CD1c-positive myeloid dendritic cell (primary cell): ENCODE measurements at regions not wholly inside any gene's neighbourhood (a gene's known extent, or its start where the extent isn't known, plus 50 kb on each side); places are given as distances from the start of the nearest gene placed in this dataset.

Experiments used
- DNase-seq: peaks from one replicate; pipeline ENCODE4 v3.0.0-alpha.2; 2016; ENCODE audit errors: extremely low spot score

DNA sequence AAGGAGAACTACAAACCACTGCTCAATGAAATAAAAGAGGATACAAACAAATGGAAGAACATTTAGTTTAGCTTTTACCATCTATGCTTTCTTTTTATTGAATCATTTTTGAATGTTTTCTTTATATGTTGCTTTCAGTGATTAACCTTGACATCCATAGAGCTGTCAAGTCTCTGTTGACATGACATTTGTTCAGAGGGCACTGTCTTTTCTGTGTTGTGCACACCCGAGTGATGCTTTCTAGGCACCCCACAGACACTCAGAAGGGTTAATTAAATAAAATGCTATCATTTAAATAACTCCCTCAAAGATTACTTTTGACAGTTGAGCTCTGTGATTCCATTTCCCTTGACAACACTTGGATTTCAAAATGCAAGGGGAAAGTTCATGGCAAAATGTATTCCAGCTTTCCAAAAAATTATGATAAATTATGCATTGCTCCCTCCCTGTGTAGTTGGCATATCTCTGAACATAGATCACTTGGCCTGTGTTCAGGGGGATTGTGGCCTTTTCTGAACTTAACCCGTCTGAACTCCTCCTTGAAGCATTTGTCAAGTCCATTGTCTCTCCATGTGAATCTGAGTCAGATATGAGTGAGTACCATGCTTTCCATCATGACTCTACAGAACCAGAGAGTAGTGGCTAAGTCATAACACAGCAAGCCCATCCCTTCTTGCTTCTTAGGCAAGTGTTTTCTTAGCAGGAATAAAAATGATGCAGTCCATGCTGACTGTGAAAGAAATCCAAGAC lies 372.6 kb downstream of the RPRM start:
- DNase-seq: no peak

DNA sequence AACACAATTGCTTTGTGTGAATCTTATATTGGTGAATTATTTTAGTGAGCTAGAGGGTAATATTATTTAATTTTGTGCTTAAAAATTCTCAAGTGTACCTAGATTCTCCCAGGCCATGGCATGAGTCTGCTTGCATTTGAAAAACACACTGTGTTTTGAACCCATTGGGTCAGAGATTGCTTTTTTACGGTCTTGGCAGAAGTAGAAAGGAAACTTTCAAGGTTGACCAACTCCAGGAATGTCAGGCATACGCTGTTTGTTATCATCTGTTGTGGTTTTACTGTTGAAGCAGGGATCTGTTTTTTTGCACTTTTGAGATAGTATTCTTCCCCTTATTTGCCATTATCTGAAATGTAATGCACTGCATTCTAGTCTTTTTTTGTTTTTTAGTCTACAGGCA lies 377.4 kb downstream of the RPRM start:
- no peak for DNase-seq

DNA sequence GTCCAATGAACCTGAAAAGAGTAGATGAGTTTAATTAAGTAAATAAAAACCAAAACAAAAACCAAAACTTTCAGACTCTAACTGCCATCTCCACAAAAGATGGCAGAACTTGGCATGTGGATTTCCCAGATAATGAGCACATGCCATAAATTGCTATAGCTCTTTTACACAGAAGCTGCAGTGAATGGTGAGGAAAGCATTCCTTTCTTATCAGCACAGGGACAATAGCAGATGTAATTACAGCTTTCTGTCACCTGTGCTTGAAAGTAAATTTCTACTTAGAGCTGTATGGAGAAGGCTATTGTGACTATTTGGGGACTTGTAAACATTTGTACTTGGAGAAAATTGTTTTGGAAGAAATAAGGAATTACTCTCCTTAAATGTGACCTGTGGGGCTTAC lies 378.4 kb downstream of the RPRM start:
- no peak for DNase-seq

DNA sequence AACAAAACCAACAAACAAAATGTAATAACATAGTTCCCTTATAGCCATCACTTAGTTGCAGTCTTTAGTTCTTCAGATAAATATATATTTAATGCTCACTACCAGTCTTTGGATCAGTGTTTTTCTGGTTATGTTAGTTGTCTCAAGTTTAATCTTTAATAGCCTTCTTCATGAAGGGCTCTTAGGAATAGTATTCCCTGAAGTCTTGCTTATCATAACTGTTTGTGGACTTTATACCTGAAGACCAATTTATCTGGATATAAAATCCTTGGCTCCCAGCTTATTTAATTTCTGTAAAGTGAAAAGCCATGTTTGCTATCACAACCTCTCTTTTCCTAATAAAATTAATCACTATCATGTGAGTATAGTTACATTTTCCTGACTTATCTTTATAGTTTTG lies 379.7 kb downstream of the ARL6IP6 start:
- no peak for DNase-seq

DNA sequence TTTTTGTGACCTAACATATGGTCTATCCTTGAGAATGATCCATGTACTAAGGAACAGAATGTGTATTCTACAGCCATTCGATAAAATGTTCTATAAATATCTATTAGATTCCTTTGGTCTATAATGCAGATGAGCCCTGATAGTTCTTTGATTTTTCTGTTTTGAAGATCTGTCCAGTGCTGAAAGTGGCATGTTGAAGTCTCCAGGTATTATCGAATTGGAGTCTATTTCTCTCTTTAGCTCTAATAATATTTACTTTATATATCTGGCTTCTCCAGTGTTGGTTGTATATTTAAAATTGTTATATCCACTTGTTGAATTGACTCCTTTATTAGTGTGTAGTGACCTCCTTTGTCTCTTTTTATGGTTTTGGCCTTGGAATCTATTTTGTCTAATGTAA lies 377.9 kb downstream of the ARL6IP6 start:
- no peak for DNase-seq

DNA sequence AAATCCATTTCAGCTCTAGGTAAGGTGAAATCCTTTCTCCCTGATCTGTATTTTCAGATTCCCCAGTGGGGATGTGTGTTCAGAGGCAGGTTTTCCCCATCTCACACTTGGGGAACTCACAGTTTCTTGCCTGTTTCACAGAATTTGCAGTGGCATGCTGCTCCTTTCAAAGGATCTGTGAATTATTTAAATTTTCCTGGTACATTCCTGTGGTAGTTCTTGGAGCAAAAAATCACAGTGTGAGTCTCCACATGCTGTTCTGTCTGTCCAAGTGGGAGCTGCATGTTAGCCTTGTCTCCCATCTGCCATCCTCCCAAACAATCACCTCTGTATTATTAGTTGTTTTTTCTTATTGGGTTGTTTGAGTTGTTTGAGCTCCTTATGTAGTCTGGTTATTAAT lies 372.9 kb downstream of the ARL6IP6 start:
- no peak for DNase-seq

DNA sequence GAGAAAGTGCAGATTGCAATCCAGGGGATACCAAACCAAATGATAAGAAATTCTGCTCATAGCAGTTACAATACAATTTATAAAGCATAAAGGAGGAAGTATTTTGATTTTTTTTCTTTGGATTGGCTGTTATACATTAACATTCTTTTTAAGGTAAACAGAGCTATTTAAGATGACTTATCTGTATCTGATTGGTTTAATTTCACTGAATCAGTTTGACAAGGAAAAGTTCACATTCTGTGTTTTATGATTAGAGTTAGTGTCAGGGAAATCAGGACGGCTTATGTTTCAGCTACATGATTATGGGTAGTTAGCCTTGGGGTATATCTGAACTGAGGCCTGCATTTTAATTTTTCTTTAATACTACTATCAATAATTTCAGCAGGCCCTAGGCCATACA lies 360.9 kb downstream of the ARL6IP6 start:
- no peak for DNase-seq

DNA sequence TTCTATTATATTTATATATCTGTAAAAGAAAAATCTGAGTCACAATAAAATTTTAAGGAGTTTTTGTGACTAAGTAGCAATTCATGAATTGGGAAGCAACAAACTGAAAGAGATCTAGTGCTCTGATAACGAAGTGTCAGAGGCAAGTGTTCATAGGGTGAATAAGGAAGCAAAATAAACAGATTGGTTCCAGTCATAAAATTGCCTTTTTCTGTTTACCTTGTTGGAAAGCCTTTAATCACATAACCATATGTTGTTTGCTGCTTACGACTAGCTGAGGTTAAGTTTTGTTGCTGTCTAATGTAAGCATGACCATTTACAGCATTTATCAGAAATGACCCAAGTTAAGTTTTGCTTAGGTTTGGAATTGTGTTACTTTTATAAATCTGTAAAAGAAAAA lies 358.9 kb downstream of the ARL6IP6 start:
- no peak for DNase-seq

DNA sequence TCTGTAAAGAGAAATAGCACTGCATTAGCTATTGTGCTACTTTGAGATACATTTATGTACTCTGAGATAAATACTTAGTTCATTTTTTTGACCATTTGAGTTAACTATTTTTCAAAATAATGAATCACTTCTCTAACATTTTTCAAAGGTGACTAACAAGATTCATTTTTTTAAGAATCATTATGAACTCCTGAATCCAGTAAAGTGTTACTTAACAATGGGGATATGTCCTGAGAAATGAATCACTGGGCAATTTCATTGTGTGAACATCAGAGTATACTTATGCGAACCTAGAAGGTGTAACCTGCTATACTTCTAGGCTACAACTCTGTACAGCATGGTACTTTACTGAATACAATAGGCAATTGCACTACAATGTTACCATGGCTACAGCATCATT lies 355.8 kb downstream of the ARL6IP6 start:
- DNase-seq: no peak

DNA sequence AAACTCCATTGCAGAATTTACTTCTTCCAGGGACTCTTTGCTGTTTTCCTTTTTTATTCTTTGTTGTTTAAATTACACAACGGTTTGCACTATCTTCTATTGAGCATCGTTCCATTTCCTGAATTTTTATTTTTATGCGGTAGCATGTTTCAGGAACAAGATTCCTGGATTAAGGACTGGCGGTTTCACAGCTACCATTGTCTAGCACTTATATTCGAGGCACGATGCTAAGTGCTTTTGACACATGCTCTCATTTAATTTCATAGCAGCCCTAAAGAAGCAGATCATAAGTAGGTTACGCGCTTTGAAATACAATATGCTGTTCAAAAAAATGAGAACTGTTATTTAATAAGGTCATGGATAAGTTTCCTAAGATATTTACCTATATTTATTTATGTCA lies 354.4 kb downstream of the ARL6IP6 start:
- DNase-seq: no peak

DNA sequence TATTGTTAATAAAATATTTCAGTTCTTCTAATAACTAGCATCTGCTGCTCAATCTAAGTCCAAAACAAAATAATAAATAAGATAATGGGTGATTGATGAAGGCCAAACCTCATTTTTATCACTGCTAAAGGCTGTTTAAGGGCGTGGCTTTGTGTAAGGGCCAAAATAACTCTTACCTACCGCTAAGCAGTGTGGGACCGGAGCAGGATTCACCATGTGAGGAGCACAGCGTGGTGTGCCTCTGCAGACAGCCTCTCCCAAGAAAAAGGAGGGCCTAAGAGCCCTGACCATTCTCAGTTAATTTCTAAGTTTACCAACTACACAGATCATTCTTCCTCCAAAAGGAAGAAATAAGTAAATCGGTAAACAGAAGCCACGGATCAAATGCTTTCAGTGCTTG lies 353.7 kb downstream of the ARL6IP6 start:
- no peak for DNase-seq

DNA sequence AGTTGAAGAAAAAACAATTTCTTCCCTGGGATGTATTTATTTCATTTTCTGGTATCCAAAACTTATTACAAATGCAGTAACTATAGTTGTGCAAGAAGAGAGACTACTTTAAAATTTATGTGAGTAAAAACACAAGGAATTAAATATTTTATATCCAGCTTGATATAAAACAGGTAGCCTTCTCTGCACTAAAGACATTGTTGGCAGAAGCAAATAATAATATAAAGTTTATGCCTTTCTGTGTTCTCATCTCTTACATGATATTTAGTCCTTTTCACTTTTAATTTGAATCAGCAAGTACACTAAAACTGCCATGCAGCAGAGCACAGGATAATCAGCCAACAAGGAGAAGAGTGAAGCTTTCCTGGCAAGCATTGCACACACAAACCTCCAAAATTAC lies 352.7 kb downstream of the ARL6IP6 start:
- no peak for DNase-seq

DNA sequence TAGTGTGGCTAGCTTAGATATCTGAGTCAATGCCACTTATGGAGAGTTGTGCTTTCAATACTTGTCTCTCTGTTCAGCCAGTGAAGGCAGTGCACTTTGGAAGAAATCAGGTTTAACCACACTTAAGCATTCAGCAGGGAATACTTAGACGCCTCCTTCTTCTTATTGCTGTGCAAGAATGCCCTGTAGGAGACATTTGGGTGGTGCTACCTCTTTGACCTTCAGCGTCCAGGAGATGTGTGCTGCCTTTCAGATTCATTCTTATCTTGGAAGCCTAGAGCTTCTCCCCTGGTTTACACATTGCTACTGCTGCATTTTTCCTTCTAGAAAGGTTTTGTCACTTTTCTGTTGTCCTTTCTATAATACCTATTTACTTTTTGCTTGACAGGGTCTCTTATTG lies 350.5 kb downstream of the ARL6IP6 start:
- DNase-seq: no peak

DNA sequence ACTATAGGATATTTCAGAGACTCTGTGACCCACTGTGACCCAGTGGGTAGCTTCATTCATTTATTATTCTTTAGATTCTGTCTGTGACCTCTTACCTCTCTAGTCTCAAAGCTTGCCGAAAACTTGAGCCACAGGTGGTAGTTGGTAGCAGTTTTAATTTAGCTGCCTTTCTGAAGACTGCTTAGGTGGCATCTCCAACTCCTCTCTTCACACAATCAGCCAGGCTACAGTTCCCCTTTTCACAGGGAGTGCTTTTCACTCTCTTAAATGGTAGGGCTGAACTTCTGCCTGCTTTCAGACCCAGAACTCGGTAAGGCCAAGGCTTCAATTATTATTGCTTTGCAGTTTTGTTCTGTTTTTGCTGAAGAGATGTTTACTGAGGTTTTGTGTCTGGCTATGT lies 349.6 kb downstream of the ARL6IP6 start:
- DNase-seq: no peak

DNA sequence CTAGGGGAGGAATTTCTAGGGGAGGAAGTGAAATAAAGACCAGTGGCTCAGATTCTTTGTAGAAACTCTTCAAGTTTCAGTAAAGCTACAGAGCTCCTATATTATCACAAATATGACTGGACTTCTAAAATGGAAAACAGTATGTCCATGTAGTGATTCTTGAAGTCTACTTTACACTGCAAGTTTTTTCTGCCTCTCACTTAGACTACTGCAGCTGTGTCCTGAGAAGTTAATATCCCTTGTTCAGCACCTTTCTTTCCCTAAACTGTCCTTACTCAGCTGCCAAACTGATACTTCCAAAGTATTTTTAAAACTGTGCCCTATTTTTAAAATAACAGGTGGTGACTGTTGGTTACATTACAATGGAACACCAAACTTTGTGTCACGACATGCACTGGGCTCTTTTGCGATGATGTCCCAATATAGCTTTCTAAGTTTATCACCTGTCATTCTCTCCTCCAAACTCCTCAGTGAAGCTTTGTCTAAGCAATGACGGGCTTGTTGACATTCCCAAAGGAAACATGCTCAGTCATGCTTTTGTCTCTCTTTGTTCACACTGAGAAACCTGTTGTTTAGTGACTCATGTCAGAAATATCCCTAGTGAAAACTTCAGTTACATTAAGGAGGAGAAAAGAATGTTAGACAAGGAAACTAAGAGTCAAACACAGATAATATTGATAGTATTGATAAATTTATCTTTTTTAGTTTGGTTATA lies 341.1 kb downstream of the ARL6IP6 start:
- no peak for DNase-seq

DNA sequence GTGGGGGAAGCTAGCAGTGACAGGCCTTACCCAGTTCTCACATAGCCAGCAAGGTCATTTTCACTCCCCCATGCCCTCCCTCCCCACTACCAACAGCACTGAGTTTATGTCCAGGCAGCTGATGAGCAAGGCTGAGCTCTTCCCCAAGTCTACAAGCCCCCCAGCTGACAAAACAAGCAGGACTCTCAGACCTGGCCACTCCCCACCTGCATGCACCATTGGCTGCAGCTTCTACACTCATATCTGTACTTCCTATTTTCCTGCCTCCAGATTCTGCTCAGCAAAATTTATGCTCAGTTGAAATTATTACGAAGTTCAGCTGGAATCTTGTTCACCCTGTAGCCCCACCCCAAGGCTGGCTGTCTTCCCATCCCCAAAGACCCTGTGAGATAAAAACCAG lies 339.3 kb downstream of the ARL6IP6 start:
- no peak for DNase-seq

DNA sequence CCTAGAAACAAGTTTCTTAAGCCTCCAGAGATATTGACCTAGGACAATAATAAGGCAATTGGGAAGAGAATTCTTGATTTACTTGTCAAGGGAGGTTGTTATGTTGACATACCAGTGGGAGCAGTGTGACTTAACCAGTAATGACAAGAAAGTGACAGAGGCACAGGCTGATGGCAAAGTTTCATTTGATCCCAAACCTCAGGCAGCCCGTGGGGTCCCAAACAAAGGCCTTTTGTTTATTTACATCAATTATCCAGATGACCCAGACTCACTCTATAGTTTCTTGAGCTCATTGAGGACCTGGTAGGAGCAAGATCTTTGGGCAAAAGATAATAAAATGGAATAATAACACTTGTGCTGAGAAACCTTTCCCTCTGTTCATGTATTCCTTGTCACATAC lies 336.8 kb downstream of the ARL6IP6 start:
- no peak for DNase-seq

DNA sequence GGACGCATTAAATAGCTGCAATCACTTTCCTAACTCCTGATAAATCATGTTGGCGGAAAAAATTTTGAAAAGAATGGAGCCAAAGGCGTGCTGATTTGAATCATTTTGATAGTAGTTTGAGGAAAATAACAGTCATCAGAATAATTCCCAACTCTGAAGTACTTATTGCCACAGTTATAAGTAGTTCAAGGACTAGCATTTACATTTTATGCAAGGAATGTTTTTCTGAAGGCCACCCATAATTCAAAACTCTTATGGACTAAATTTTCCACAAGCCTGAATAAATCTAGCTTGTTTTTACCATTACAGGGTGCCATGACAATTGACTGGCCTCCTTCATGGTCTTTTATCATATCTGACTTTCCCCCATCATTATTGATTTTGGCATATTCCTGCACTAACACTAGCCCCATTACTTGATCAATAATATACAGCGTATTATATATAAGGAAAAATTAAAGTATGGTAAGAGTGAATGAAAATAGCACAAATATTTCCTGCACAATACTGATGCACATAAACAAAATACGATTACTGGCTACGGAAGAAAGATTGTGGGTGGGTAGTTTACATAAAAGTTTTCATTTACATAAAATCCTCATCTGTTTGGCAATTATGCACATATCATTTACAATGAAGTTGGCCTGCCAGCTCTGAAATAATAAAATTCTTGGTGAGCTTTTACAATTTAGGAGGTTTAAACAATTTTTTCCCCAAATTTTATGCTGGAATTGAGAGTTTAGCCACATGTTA lies 334.6 kb downstream of the ARL6IP6 start:
- no peak for DNase-seq

DNA sequence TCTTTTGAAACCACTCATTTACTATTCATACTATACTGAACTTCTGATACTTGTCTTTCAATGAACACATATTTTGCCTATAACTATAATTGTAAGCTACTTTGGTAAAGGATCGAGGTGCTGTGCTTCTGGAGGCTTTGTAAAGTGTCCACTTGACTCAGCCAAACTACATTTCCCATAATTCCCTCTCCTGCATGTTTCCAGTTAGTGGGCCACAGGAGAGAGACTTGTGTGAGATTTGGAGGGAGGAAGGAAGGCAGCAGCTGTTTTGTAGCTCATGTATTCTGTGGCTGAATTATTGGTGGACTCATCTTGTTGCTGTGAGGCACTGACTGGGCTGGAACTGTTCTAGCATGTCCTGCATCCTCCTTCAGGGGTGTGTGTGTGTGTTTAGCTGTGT lies 328.8 kb downstream of the ARL6IP6 start:
- DNase-seq: no peak

DNA sequence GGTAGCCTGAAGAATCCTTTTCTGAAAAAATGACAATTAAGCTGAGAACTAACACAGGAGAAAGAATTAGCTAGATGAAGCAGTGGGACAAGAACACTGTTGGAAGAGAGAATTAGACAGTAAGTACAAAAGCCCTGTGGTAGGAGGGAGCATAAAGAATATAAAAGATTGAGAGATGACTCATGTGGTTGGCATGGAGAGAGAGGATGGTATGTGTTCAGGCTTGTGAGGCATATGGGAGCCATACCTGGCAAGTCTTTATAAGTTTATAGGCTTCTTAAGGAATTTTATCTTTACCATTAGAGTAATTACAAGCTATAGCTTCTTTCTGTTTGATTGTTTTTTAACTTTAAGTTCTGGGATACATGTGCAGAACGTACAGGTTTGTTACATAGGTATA lies 325.0 kb downstream of the ARL6IP6 start:
- no peak for DNase-seq

DNA sequence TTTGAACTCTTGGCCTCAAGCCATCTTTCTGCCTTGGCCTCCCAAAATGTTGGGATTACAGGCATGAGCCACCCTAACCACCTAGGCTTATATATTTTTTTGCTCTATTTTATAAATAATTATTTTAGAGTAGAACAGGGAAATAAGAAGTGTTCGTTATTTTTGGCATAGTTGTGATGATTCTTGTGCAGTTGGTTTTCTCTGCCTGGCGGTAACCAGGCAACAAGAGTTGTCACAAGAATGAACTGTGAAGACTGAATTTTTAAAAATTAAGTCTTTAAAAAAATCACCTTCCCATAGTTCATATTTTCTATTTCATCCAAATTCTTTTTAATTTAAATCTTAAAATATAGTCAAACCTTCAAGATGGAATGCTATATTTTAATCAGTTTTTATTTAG lies 310.2 kb downstream of the ARL6IP6 start:
- no peak for DNase-seq

DNA sequence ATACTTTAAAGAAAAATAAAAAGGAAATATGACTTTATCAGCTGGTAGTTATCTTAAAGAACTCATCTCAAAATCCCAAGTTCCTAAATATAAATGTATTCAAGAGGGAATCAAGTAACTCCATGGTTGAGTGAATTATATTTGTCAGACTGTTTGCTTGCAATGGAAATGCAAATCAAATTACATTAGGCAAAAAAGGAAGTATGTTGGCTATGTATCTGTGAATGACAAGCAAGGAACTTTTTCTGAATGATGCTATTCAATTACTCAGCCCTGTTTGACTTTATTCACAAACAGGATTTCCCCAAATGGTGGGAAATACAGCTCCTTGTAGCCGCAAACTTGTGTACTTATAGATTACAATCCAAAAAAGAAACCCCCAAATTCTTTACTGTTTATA lies 309.1 kb downstream of the ARL6IP6 start:
- DNase-seq: no peak

DNA sequence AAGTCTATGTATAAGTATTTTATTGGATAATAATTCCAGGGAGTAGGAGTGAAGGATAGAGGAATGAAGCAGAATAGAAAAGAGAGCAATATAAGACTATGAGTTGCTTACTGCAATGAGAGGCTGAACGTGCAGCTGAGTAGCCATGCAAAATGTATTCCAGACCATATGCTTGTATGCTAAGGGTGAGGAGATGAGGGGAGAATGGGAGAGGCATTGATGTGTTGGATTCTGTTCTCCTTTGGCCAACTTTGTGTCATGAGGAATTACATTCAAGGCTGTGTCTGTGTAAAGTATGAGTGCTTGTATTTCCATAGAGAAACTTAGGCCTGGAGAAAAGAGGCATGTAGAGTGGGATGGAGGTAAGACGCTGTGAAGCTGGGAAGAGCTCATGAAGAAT lies 301.8 kb downstream of the ARL6IP6 start:
- DNase-seq: no peak
